SK-N-SH treated with all-trans-retinoic acid at 6 μM for 48 hours (cell line): ENCODE measurements at regions not wholly inside any gene's neighbourhood (a gene's known extent, or its start where the extent isn't known, plus 50 kb on each side); places are given as distances from the start of the nearest gene placed in this dataset.

Experiments used
- ATAC-seq: fragments of 200-7000 bp; cut with Tn5 transposase; 3 replicates; pipeline ENCODE4 v1.9.1; 2020; ENCODE audit warnings: mild to moderate bottlenecking, moderate library complexity
- ARNTL ChIP-seq: fragments of 450-650 bp; formaldehyde crosslinking; IDR thresholded peaks from 2 replicates; pipeline ENCODE4 v1.5.0; 2020; ENCODE audit warnings: low read depth, mild to moderate bottlenecking, moderate library complexity, borderline replicate concordance
- BACH2 ChIP-seq: fragments of 250-450 bp; sonication (Bioruptor Pico); IDR thresholded peaks from 2 replicates; pipeline ENCODE4 v1.9.0; 2021; ENCODE audit warnings: mild to moderate bottlenecking, borderline replicate concordance
- CREB5 ChIP-seq: fragments of 250-450 bp; sonication (Bioruptor Pico); IDR thresholded peaks from 2 replicates; pipeline ENCODE4 v1.5.1; 2020; ENCODE audit warnings: low read depth, mild to moderate bottlenecking, moderate library complexity
- CSDC2 ChIP-seq: fragments of 250-450 bp; sonication (Bioruptor Pico); IDR thresholded peaks from 2 replicates; pipeline ENCODE4 v1.5.0; 2020; ENCODE audit warnings: mild to moderate bottlenecking, moderate library complexity
- CSRNP3 ChIP-seq: fragments of 250-450 bp; sonication (Bioruptor Pico); IDR thresholded peaks from 2 replicates; pipeline ENCODE4 v1.5.1; 2021; ENCODE audit warnings: mild to moderate bottlenecking, moderate library complexity
- GLIS3 ChIP-seq: fragments of 250-450 bp; sonication (Bioruptor Pico); IDR thresholded peaks from 2 replicates; pipeline ENCODE4 v1.5.0; 2020; ENCODE audit warnings: mild to moderate bottlenecking, moderate library complexity
- ISL1 ChIP-seq: fragments of 250-450 bp; sonication (Bioruptor Pico); IDR thresholded peaks from 2 replicates; pipeline ENCODE4 v2.1.2; 2022; ENCODE audit warnings: mild to moderate bottlenecking, moderate library complexity
- OSR1 ChIP-seq: fragments of 250-450 bp; sonication (Bioruptor Pico); IDR thresholded peaks from 2 replicates; pipeline ENCODE4 v1.8.0; 2022; ENCODE audit warnings: moderate library complexity, mild to moderate bottlenecking, inconsistent platforms
- PATZ1 ChIP-seq: fragments of 250-450 bp; sonication (Bioruptor Pico); IDR thresholded peaks from 2 replicates; pipeline ENCODE4 v1.8.0; 2020; ENCODE audit warnings: mild to moderate bottlenecking, moderate library complexity, borderline replicate concordance
- POU6F1 ChIP-seq: fragments of 250-450 bp; sonication (Bioruptor Pico); IDR thresholded peaks from 2 replicates; pipeline ENCODE4 v1.8.0; 2021; ENCODE audit warnings: low read depth, mild to moderate bottlenecking, moderate library complexity, borderline replicate concordance
- RARB ChIP-seq: fragments of 250-450 bp; sonication (Bioruptor Pico); IDR thresholded peaks from 2 replicates; pipeline ENCODE4 v1.8.0; 2021; ENCODE audit warnings: mild to moderate bottlenecking, moderate library complexity
- SNAI2 ChIP-seq: fragments of 250-450 bp; sonication (Bioruptor Pico); IDR thresholded peaks from 2 replicates; pipeline ENCODE4 v1.5.0; 2020; ENCODE audit warnings: mild to moderate bottlenecking, moderate library complexity
- TCF4 ChIP-seq: fragments of 250-450 bp; sonication (Bioruptor Pico); IDR thresholded peaks from 2 replicates; pipeline ENCODE4 v1.8.0; 2021; ENCODE audit warnings: mild to moderate bottlenecking, moderate library complexity, borderline replicate concordance
- TOX ChIP-seq: fragments of 250-450 bp; sonication (Bioruptor Pico); IDR thresholded peaks from 2 replicates; pipeline ENCODE4 v1.8.0; 2021; ENCODE audit warnings: mild to moderate bottlenecking, moderate library complexity, borderline replicate concordance
- TSHZ2 ChIP-seq: fragments of 250-450 bp; sonication (Bioruptor Pico); IDR thresholded peaks from 2 replicates; pipeline ENCODE4 v1.5.0; 2020; ENCODE audit warnings: mild to moderate bottlenecking, moderate library complexity
- ZC3H10 ChIP-seq: fragments of 250-450 bp; sonication (Bioruptor Pico); IDR thresholded peaks from 2 replicates; pipeline ENCODE4 v1.5.1; 2021; ENCODE audit warnings: mild to moderate bottlenecking, moderate library complexity
- ZFP30 ChIP-seq: fragments of 450-650 bp; formaldehyde crosslinking; IDR thresholded peaks from 2 replicates; pipeline ENCODE4 v1.5.0; 2022; ENCODE audit warnings: mild to moderate bottlenecking, moderate library complexity
- ZNF565 ChIP-seq: fragments of 450-650 bp; formaldehyde crosslinking; conservative IDR thresholded peaks from 2 replicates; pipeline ENCODE4 v1.5.0; 2020; ENCODE audit warnings: low read depth, mild to moderate bottlenecking, moderate library complexity
- ZNF8 ChIP-seq: fragments of 450-650 bp; formaldehyde crosslinking; IDR thresholded peaks from 2 replicates; pipeline ENCODE4 v1.5.0; 2020; ENCODE audit warnings: mild to moderate bottlenecking, moderate library complexity

GRCh38 chr13:78035500-78035899 lies 116.9 kb upstream of the EDNRB start:
- TF ChIP-seq ARNTL (CRISPR knock-in tag) (no peak), GLIS3 (CRISPR knock-in tag) (no peak), TCF4 (CRISPR knock-in tag) (no peak), TOX (no peak), OSR1 (CRISPR knock-in tag) (no peak), SNAI2 (CRISPR knock-in tag) (no peak), BACH2 (CRISPR knock-in tag) (no peak), CSDC2 (CRISPR knock-in tag) (no peak), CREB5 (CRISPR knock-in tag) (no peak)
- no peak for ATAC-seq

GRCh38 chr13:78033509-78033908 lies 114.9 kb upstream of the EDNRB start:
- no peak for TF ChIP-seq ZNF565
- no peak for ATAC-seq

GRCh38 chr13:78032132-78032531 lies 113.5 kb upstream of the EDNRB start:
- ATAC-seq: no peak
- no peak for TF ChIP-seq ISL1 (CRISPR knock-in tag)
- no peak for TF ChIP-seq TCF4 (CRISPR knock-in tag)
- no peak for TF ChIP-seq PATZ1 (CRISPR knock-in tag)
- TF ChIP-seq CSRNP3 (CRISPR knock-in tag): no peak
- TF ChIP-seq BACH2 (CRISPR knock-in tag): no peak
- no peak for TF ChIP-seq ZNF8 (CRISPR knock-in tag)
- no peak for TF ChIP-seq TSHZ2 (CRISPR knock-in tag)
- no peak for TF ChIP-seq RARB (CRISPR knock-in tag)
- TF ChIP-seq SNAI2 (CRISPR knock-in tag): no peak
- TF ChIP-seq GLIS3 (CRISPR knock-in tag): no peak
- TF ChIP-seq CREB5 (CRISPR knock-in tag): no peak
- TF ChIP-seq ZFP30 (CRISPR knock-in tag): no peak

GRCh38 chr13:78030341-78030896 lies 111.8 kb upstream of the EDNRB start:
- ATAC-seq: no peak
- TF ChIP-seq TCF4 (CRISPR knock-in tag) (no peak), ZNF8 (CRISPR knock-in tag) (no peak), CSDC2 (CRISPR knock-in tag) (no peak), OSR1 (CRISPR knock-in tag) (no peak), ZFP30 (CRISPR knock-in tag) (no peak), ARNTL (CRISPR knock-in tag) (no peak), BACH2 (CRISPR knock-in tag) (no peak), RARB (CRISPR knock-in tag) (no peak), POU6F1 (CRISPR knock-in tag) (no peak), ZC3H10 (CRISPR knock-in tag) (no peak), ISL1 (CRISPR knock-in tag) (no peak)
